HG02759 (cell line): ENCODE measurements at regions not wholly inside any gene's neighbourhood (a gene's known extent, or its start where the extent isn't known, plus 50 kb on each side); places are given as distances from the start of the nearest gene placed in this dataset.
A peak's percentile ranks its signal among the peaks of the same experiment; 100 is the strongest.

ENCODE experiments used
- ATAC-seq: cut with Tn5 transposase; IDR thresholded peaks from one replicate; pipeline ENCODE4 v1.9.1; 2021; ENCODE audit warnings: mild to moderate bottlenecking, moderate library complexity; ENCODE audit not compliant: unreplicated experiment

DNA sequence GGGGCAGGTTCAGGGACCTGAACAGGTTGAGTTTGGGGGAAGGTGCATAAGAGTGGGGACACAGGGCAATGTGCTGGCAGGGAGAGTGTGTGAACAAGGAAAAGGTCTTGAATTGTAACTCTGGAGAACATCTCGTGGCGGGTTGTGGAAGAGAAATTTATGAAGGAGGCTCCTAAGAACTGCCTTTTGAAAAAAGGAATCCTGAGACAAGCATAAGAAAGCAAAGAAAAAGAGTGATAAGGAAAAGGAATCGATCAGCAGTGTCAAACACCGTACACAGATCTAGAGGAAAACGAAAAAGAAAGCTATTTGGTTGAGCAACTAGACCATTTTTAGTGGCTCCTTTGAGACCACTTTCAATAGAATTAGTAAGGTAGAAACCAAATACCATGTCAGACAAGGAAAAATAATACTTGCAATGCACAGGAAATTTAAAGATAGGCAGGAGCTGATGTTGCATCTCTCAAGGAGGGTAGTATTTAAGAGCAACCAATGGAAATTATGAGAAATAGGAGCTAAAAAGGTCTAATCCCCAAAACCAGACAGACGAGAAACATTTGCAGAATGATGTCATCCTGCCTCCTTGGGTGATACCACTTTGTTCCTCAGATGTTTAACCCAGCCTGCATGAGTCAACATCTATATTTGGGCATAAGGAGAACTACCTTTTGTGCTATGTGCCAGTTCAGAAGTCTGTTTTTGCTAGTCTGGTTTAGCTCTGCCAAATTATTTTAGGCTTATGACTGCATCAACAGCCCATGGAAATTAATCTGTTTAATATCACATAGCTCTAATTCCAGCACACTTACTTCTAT lies 64.5 kb upstream of the STK38L start:
- ATAC-seq: peak; percentile 93

DNA sequence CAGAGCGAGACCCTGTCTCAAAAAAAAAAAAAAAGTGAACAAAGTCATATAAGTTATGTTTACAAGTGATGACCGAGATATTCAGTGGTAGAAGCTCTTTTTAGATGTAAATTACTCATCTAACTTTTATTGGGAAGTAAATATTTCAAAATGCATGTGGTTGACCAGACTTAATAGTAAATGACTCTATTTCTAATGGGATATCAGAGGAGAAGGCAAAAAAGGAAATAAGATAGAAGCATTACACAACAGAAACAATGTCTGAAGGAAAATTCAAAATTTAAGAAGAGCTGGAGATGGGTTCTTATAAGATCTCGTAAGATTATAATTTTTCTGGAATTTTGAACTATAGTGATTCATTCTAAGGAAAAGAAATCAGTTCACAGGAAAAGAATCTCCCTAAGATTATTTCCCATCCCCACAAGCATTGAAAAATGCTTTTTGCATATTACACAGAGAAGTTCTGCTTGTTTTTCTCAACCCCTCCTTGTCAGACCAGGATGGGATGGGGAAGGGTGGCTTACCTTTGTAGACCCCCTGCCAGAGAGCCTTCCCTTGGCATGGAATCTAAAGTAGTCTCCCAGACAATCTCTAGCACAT lies 63.1 kb upstream of the STK38L start:
- ATAC-seq: no peak

DNA sequence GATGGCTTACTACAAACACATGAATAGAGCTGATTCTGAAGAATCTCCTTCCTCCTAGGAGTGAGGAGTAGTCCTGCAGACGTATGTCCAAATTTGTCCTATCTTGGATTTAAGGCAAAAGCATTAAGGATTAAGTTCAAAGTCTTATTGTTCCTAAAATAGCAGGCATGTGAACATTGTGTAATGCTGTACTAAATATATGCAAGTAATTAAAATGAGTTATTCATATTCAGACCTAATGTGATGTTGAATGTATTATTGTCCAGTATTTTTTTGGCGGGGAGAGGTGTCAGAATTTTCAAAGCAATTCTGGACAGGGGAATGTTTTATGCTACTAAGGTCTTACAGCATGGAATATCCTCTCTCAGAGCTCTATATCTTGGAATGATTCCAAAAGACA lies 60.7 kb upstream of the STK38L start:
- ATAC-seq: no peak

DNA sequence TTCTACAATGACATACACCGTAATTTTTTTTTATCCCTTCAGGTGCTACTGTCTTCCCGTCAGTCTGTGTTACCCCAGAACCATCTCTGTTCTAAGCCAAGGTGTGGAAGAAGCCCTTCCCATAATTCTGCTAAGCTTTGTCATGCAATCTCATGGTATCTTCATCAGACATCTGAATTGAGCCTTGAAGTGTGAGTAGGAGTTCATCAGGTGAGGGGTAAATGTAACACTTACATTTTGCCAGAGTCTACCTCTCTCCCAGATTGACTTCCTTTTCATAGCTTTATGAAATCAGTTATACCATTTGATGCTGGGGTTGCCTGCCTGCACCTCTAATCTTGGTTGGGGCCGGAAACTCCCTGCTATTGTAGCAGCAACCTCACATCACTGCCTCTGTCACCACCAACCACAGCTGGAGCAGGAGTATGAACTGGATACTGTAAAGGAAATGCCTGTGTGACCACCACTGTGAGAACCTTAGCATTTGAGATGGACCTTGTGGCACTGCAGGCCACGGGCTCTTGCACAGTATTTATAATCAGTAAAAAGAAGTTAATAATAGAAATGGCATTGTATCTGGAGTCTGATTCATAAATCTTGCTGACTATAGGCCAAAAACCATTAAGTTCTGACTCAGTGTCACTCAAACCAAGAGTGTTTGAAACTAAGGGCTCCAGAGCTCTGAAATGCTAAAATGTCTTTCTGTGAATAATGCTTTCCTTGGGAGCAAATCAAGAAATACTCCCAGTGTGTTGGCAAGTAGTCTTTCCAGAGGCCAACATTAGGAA lies 58.7 kb upstream of the STK38L start:
- peak; percentile 89 for ATAC-seq

DNA sequence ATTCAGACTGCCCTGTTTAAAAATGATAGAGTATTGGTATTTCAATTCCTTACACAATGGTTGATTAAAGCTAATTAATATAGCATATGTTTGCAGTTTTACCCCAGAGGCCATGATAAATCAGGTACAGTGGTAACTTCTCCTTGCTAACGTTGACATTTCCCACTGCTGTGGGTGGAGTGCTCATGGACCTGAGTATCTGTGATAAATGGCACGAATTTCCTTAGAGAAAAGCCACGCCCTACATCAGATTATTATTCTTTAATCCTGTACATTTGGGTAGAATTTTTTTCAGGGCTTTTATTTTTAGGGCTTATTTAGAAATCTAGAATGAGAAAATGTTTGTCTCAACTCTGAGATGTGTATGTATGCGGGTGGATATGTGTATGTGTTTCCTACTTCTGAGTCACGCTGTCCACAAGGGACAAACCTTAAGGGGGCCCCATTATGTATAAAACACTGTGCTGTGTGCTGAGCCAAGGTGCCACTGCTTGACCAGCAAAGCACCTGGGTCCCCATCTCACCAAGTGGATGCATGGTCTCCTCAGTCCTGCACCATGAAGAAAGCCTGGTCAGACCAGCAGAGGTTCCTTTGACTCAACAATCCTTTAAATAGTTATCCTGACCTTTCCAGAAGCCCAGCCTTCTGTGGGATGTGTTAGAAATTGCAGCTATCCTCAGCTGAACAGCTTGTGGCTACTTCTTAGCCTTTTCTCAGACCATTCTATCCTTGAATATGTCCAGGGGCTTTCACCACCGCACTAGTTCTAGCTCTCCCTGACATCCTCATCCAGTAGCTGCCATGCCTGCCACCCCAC lies 57.9 kb upstream of the STK38L start:
- no peak for ATAC-seq

DNA sequence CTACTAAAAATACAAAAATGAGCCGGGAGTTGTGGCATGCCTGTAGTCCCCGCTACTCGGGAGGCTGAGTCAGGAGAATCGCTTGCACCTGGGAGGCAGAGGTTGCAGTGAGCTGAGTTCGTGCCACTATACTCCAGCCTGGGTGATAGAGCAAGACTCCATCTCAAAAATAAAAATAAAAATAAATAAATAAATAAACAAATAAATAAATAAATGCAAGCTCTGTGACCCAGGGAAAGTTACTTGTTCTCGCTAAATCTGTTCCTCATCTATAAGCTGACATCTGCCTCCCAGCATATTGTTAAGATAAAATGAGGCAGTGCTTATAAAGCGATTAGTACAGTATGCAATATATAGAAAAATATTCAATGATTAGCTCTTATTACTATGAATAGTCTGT lies 56.4 kb upstream of the STK38L start:
- ATAC-seq: no peak

DNA sequence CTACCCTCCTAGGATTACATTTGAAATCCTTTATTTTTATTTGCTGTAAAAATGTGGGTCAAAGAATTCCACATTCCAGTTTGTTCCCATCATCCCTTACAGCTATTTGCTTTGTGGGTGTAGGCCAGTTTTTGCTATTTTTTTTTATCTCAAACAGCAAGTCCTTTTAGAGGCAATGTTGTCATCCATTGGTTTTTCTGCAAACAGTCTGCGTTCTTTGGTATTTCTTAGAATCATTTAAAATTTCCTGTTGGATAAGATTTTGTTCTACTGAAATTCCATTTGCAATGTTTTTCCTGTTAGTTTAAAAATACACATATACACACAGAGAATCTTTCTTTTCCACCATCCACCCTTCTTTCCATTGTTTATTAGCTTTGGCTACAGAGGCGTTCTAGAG lies 53.3 kb upstream of the STK38L start:
- no peak for ATAC-seq

DNA sequence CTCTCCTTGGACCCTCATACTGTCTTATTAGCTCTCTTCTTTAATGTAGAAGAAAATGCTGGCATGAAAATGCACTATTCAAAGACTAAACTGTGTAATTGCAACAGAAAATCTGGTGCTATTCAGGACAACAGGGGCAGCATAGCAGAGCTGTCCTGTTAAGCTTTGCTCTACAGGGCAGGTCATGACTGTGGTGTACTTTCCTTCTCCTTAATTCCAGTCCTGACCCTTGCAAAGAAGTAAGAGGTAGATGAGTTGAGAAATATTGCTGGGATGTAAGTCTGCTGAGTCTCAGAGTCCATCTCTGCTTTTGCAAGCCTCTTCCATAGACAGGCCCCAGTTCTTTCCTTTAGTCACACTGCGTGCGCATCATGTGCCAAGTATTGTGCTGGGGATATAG lies 52.6 kb upstream of the STK38L start:
- no peak for ATAC-seq

DNA sequence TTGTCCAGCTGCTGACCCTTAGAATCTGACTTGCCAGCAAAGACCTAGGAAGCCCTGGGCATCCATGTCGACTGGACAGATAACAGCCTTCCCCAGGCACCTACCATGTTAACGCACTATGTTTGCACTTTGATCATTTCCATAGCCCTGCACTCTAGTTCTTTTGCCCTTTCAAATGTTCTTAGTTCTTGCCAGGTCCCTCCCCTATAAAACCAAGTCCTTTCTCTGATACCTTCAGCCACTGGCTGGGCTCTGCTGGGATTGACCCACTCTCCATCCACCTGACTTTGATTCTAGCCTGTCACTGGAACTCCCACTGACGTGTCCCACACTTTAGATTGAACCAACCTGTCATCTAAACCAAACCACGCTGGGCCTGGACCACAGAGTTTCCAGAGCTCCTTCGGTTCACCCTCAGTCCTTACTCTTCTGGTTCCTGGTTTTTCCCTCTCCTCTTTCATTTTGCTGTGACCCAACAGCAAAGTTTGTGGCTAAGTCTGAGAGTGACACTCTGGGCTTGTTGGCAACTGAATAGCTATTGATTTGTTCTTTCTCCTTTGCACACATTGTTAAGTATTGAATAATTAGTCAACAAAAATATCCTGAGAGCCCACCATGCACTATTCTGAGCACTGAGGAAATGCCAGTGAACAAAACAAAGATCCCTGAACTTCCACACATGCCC lies 51.8 kb upstream of the STK38L start:
- no peak for ATAC-seq

DNA sequence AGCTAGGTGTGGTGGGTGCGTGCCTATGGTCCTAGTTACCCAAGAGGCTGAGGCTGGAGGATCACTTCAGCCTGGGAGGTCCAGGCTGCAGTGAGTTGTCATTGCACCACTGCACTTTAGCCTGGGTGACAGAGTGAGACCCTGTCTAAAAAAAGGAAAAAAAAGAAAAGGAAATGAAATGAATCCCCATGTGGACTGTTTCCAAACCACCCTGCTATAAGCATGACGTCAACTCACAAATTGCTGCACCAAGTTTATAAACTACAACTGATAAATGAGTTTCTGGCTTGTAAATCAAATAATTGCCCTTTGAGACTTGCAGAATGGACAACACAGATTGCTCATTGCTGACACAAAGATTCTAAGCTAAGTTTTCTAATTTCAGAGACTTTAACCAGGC lies 51.0 kb upstream of the STK38L start:
- no peak for ATAC-seq

DNA sequence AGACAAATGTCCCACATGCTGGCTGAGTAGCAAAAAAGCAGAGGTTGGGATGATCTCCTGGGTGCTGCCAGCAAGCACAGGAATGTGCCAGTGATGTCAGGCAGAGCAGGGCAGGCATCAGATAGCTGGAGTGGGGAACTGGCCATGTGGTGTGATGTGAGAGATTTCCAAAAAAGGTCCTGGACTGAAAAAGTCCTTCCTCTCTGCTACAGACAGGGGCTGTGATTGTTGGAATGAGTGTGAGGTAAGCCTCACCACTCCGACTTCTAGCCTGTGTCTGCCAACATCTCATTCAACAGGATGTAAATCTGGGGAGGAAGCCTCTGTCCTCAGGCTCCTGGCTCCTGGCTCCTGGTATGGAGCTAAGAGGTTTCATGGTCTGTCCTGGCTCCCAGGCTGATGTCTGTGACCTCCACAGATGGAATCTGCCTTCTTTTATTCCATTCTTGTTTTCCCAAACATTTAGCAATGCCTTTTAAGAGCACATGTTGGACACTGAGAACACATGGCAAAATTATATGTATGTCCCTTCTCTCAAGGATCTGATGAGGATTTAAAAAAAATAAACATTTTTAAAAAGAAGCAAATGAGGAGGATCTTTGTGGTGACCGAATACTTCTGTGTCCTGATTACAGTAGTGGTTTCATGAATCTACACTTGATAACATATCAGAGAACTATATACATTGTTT lies 50.1 kb upstream of the STK38L start:
- no peak for ATAC-seq
